Lung microvascular endothelial cell (primary cell): ENCODE measurements at regions not wholly inside any gene's neighbourhood (a gene's known extent, or its start where the extent isn't known, plus 50 kb on each side); places are given as distances from the start of the nearest gene placed in this dataset.
A peak's percentile ranks its signal among the peaks of the same experiment; 100 is the strongest.

Experiments
- DNase-seq, 2 donors: peaks; one replicate each; pipeline versions ENCODE4 v3.0.0 to v3.0.0-alpha.2; 2010; ENCODE audit warnings: low read depth in 2 of 2

DNA sequence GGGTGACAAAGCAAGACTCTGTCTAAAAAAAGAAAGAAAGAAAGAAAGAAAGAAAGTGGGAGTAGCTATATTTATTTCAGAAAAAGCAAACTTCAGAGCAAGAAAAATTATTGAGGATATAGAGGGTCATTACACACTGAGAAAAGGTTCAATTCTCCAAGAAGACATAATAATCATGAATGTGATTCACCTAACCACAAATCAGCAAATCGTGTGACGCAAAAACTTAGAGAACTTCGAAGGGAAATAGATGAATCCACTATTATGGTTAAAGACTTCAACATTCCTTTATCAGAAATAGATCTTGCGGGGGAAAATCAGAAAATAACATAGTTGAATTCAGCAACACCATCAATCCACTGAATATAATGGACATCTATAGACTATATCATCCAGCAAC is 219.3 kb upstream of the LDB2 start:
- no peak for DNase-seq

DNA sequence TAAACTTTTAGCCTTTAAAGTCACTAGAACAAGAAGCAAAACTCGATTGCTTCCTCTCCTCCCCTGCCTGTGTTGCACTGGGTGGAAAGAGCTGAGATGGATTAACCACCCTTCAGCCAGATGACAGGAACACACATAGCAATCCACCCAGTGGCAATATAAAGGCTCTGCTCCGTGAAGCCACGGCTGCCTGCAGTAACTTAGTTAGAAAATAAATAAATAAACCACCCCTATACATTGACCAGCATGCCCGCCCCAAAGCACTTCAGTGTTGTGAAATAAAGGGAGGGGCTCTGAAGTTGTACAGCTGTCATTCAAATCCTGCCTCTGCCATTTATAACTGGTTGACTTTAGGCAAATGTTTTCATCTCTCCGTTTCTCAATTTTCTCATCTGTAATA is 217.1 kb upstream of the LDB2 start:
- no peak for DNase-seq

- peak; percentile 27 to 32 for DNase-seq
Observed at GRCh38 chr4:17112292-17112659, 213.8 kb upstream of the LDB2 start.

DNA sequence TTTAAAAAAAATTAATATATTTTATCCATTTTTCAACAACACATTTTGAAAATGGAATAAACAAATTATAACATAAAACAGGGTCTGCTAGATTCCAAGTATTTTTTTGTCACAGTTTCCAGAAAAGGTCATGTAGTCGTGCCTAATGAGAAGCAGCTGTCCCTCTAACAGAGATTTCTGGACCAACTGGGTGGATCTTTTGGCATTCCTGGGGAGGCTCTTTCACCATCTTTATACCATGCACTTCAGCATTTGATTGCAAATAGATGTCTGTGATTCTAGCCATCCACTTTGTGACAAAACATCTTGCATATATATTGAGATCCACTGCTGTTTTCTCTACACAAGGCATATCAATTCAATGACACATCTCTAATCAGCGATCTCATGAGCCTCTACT is 210.7 kb upstream of the LDB2 start:
- DNase-seq = no peak

GRCh38 chr4:17103231-17103630 is 204.8 kb upstream of the LDB2 start:
- no peak for DNase-seq

- DNase-seq = no peak
Observed at GRCh38 chr4:17098996-17099395, 200.6 kb upstream of the LDB2 start.

DNA sequence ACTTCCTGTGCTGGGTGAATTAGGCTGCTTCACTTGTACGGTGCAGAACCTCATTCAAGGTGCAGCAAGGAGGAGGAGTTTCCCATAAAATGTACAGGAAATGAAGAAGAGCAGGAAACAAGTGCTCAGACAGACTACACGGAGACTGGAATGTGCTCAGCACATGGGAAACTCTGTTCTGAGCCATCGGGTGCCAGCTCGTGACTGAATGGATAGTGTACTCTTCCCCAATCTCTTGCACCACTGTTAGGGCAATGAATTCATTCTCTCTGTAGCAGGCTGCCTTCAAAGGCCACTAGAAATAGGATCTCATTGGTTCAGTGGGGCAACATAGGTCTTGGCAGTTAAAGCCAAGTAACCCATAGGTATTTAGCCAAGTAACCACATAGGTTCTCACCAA is 200.0 kb upstream of the LDB2 start:
- no peak for DNase-seq

DNA sequence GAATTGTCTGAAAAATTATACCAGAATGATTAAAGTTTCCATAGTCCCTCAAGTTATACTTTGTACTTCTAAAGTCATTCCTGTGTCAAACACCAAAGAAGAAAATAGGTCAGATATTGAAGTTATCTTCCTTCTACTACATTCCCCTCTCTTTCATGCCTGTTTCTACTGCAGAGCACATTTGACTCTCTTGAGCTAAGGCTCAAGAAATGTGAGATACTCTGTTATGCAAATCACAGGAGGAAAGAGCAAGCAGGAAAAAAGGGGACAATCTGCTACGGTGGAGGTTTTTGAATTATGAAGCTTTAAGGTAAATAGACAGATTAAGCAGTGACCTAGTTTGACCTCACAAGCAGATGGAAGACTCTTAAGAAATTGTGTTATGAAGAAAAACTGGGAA is 198.9 kb upstream of the LDB2 start:
- no peak for DNase-seq

- DNase-seq = no peak
Observed at GRCh38 chr4:17096692-17097091, 198.2 kb upstream of the LDB2 start.

- DNase-seq = no peak
Observed at GRCh38 chr4:17095771-17096170, 197.3 kb upstream of the LDB2 start.

GRCh38 chr4:17094876-17095210 is 196.4 kb upstream of the LDB2 start:
- no peak for DNase-seq

DNA sequence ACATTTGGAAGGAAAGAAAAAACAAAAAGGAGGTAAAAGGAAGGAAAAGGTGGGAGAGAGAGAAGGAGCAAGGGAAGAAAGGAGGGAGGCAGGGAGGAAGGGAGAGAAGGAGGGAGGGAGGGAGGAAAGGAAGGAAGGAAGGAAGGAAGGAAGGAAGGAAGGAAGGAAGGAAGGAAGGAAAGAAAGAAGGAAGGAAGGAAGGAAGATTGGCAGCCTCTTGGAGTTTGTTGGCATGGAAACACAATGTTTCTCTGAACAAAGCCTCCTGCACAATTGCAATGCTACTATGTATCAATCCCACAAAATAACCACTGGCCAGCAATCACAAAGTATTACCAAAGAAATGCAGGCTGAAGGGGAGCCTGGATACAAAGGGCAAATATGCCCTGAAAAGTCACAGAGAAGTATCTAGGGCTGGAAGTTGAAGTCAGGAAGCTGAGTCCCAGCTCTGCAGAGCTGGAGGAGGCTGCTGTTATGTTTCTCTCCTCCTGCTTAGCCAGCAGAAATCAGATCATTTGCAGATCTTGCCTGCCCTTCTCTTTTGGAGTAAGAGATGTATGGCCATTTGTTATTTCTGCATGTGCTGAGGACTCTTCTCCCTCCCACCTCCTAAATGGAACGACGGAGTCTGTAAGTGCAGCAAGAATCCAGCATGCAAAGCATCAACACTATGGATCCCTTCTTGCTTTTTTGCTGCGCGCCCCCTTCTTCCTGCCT is 195.9 kb upstream of the LDB2 start:
- DNase-seq = peak in 1 of 2 donors; percentile 15

GRCh38 chr4:17093481-17093880 is 195.0 kb upstream of the LDB2 start:
- DNase-seq = no peak

- no peak for DNase-seq
Observed at GRCh38 chr4:17092736-17093437, 194.4 kb upstream of the LDB2 start.

GRCh38 chr4:17091104-17091503 is 192.7 kb upstream of the LDB2 start:
- no peak for DNase-seq

DNA sequence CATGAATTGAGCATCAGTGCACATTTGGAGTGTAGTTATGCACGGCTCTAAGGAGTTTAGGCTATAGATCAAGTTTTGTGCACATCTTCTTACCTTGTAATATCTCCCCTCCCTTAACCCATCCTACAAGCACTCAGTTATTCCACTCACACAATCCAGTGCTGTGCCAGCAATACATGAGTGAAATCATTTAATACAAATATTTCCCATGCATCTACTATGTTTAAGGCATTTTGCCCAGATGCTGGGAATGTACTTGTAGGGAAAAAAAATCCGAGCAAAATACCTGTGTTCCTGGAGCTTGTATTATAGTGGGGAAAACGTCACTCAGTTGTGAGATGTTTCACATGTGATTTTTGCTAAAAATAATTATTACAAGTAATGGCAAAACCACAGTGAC is 191.6 kb upstream of the LDB2 start:
- no peak for DNase-seq

DNA sequence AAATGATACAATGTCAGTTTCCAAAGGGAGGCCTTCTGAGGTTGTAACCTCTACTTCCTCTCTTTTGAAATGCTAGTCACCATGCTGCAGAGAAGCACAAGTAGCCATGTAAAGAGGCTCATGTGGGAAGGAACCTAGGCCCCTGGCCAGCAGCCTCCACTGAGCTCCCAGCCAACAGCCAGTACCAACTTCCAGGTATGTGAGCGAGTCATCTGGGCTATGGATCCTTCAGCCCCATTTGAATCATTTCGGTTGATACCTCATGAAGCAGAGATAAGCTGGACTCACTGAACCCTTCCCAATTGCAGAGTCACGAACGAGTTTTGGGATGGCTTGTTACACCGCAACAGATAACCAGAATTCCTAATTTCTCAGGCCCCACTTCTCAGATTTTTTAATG is 187.0 kb upstream of the LDB2 start:
- peak in 1 of 2 donors; percentile 11 for DNase-seq

- DNase-seq = peak in 1 of 2 donors; percentile 13
Observed at GRCh38 chr4:17082186-17082585, 183.7 kb upstream of the LDB2 start.

DNA sequence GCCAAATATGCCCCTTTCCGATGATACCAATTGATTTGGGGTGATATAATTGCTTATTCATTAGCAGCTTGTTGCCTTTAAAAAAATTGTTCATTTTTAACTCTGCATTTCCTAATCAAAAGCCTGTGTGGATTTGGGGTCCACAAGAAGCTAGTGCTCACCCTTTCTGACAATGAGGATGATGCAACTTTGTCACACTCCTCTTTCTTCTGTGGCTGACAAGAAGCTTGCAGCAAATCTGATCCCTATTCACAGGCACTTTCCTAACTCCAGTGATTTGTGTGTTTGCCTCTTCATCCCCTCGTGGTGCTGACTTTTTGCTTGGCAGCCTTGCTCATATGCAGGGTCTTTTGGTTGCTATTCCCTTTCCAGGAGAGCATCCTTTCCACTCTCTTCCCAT is 182.7 kb upstream of the LDB2 start:
- DNase-seq = no peak

GRCh38 chr4:17077105-17077504 is 178.7 kb upstream of the LDB2 start:
- no peak for DNase-seq

DNA sequence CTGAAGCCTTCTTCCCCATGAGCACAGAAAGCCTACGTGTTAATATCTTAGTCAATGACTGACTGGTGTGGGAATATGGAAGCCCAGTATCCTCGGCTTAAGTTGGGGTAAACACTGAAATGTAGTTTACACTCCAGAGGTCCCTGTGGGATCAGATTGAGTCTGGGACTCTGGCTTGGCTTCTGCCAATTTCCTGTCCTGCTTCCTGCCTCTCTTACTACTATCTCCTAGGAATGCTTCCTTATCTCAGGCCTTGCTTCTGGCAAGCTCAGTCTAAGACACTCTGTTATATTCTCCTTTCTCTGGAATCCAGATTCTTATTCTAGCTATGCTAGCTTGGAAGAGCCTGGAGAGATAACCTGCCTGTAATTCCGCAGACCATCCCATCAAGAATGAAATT is 174.0 kb upstream of the LDB2 start:
- DNase-seq = peak in 1 of 2 donors; percentile 12

DNA sequence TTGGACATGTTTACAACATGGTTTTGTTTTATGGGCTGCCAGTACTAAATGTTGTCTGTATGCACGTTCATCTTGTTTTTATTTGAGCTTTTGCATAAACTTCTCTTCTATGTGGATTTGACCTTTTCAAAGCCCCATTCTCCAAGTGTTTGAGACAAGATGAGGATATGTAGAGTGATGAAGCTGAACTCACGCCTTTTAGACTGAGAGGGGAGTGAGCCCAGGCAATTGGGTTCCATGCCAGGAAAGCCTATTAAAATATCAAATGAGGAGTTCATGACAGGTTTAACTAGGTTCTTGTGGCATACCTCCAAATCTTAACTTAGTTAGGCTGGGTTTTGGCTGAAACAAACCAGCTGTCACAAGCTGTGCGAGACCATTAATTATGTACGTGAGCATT is 170.4 kb upstream of the LDB2 start:
- DNase-seq = no peak

DNA sequence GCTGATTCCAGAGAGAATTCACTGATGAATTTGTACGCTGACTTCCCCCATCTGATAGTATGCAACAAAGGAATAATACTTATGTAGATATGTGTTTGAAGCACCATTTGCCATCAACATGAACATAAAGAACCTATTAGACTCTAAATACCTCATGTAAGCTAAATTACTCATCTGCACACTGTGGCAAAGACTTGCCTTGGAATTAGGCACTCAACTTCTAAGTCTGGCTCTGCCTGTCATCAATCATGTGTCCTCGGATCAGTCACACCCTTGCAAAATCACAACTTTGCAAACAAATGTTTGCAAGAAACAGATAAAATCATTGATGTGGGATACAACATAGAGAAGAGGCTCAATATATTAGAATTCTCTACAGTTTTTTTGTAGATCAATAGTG is 169.9 kb upstream of the LDB2 start:
- no peak for DNase-seq

- peak in 1 of 2 donors; percentile 54 for DNase-seq
Observed at GRCh38 chr4:17066972-17067371, 168.5 kb upstream of the LDB2 start.
